T-helper 2 cell (primary cell): ENCODE measurements at regions not wholly inside any gene's neighbourhood (a gene's known extent, or its start where the extent isn't known, plus 50 kb on each side); places are given as distances from the start of the nearest gene placed in this dataset.

Experiments
- DNase-seq, 5 experiments: peaks; one replicate each; pipeline versions ENCODE4 v3.0.0 to v3.0.0-alpha.2; 2012 to 2022

DNA sequence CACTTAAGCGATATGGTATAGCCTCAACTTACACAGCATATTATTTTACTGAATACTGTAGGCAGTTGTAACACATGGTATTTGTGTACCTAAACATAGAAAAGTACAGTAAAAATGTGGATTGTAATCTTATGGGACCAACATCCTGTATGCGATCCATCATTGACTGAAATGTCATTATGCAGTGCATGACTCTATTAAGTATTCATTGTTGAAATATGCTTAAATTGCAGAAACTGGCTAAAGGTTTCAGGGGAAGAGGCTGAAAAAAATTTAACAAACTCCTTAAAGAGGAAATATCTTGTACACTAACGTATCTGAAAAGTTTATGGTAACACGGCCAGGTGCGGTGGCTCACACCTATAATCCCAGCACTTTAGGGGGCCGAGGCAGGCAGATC, 214.1 kb upstream of the PARD3B start:
- no peak for DNase-seq

- DNase-seq = no peak
Measured at GRCh38 chr2:204331988-204332387, 213.3 kb upstream of the PARD3B start.

GRCh38 chr2:204332706-204333105, 212.6 kb upstream of the PARD3B start:
- DNase-seq = no peak

DNA sequence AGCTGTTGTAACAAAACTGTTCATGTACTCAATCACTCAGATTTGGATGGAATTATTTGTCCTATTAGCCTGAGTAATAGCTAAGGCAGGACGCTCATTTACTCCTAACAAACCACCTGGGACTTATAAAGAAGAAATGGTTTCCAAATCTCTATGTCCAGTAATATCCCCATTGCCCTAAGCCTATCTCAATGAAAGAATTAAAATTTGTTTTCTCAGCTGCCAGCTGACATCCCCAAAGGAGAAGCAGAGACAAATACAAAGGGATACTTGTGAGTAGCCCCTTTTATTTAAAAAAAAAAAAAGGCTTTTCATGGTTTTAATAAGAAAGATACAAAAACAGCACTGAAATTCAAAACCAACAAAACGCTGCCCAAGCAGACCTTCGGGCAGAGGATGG, 211.4 kb upstream of the PARD3B start:
- DNase-seq = no peak

GRCh38 chr2:204335451-204336058, 209.7 kb upstream of the PARD3B start:
- no peak for DNase-seq

GRCh38 chr2:204336153-204336744, 209.0 kb upstream of the PARD3B start:
- no peak for DNase-seq

- DNase-seq = no peak
Measured at GRCh38 chr2:204337638-204338037, 207.6 kb upstream of the PARD3B start.

DNA sequence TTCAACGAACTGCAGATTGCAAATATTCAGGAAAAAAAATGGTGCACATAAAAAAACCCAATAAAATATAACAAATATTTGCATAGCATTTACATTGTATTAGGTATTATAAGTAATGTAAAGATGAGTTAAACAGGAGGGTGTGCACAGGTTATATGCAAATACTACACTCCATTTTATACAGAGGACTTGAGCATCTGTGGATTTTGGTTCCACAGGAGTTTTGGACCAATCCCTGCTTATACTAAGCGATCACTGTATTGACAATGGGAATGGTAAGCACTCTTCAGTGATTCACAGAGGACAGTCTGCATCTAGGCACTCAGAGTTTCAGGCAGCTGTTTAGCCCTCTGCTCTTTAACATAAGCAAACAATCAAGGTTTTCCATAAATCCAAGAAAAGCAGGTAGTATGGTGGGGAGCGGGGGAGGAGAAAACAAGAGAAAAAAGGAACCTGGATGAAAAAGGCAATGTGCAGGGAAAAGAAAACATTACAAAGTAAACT, 206.0 kb upstream of the PARD3B start:
- DNase-seq = no peak

GRCh38 chr2:204340511-204340910, 204.8 kb upstream of the PARD3B start:
- no peak for DNase-seq

- no peak for DNase-seq
Measured at GRCh38 chr2:204341887-204342276, 203.4 kb upstream of the PARD3B start.

DNA sequence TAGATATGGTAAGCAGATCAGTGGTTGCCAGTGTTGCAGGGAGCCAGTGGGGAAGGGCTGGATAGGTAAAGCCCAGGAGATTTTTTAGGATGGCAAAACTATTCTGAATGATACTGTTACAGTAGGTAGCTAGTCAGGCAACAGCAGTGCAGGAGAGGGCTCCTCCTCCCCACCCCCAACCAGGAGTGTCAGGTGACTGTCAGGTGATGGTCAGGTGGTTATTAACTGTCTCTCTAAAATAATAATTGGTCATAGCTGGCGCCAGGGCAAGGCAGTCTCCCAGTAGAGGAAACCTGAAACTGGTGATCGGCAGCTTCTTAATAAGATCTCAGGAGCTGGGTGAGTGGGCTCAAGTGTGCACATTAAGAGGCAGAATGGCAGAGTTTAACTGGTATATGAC, 201.6 kb upstream of the PARD3B start:
- no peak for DNase-seq

DNA sequence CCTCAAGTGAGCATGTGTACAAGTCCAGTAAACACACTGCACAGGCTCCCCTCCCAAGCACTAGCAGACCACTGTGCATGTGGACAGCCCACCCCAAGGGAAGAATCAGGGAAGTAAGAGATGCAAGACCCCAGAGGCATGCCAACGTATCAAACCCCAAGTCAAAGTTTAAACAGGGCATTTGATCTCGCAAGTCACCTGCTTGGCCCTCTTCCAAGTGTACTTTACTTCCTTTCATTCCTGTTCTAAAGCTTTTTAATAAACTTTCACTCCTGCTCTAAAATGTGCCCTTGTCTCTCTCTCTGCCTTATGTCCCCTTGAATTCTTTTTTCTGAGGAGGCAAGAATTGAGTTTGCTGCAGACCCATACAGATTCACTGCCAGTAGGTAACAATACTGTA, 201.2 kb upstream of the PARD3B start:
- no peak for DNase-seq

DNA sequence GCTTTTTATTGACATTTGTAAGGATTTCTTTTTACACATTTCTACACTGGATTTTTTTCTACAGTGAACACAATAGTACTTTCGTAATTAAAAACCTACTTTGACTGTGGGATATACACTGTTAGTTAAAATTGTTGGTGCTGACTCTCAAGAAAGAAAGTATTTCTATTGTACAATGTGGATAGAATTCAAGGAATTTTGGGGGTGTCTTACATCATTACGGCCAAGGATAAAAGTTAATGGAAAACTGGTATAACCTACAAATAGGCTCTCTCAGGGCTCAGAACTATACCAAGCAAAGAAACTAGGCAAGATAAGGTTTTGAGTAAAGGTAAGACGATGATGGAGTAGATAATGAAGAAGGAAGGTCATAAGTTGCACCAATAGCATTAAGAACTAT, 198.4 kb upstream of the PARD3B start:
- DNase-seq = no peak

DNA sequence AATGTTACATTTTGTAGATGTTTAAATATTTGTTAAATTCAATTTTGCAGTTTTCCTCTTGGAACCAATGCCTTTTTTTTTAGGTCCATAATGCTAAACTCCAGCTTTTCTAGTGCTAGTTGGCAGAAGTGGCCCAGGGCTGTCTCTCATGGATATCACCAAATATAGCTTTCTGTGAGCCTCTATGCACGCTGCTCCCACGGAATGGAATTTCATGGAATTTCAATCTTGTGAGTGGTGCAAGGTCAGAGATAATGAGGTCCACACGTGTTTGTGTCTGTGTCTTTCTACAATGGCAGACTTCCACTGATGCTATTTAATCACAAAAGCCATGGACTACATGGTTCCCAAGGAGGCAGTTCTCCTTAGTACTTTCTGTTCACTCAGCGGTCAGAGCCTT, 191.5 kb upstream of the PARD3B start:
- DNase-seq = no peak

DNA sequence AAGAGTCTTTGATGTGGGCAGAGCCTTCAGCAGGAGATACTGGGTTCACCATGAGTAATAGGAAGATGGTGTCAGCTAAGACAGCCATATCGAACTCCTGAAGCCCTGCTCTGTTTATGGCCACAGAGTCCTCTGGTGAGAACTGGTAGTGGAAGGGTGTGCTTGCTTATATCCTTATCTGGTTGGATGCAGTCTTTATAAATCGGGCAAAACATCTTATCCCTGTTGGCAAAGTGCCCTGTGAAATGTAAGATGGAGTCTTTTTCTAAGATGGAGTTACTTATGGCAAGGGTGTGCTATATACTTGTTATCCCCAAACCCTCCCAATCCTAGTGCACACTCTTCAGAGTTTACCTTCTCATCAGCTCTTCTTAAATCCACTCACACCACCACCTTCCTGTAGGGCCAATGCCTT, 190.8 kb upstream of the PARD3B start:
- DNase-seq = no peak

GRCh38 chr2:204355688-204356087, 189.6 kb upstream of the PARD3B start:
- DNase-seq = no peak

- no peak for DNase-seq
Measured at GRCh38 chr2:204356151-204356641, 189.1 kb upstream of the PARD3B start.

GRCh38 chr2:204357286-204357685, 188.0 kb upstream of the PARD3B start:
- no peak for DNase-seq

- DNase-seq = no peak
Measured at GRCh38 chr2:204359076-204359475, 186.2 kb upstream of the PARD3B start.

- no peak for DNase-seq
Measured at GRCh38 chr2:204360218-204361007, 184.9 kb upstream of the PARD3B start.

GRCh38 chr2:204361738-204362137, 183.5 kb upstream of the PARD3B start:
- no peak for DNase-seq

- DNase-seq = no peak
Measured at GRCh38 chr2:204362581-204362980, 182.7 kb upstream of the PARD3B start.

- no peak for DNase-seq
Measured at GRCh38 chr2:204363513-204363912, 181.8 kb upstream of the PARD3B start.
